ENCODE measurements at regions not wholly inside any gene's neighbourhood (a gene's known extent, or its start where the extent isn't known, plus 50 kb on each side); places are given as distances from the start of the nearest gene placed in this dataset.

- no peak for TF ChIP-seq Cebpa-rat (IDR thresholded peaks at IDR 0.05)
- Histone ChIP-seq H3K36me3 (no peaks in the 10 kb centered on the region), H3K4me2 (no peak overlapping the region), H4K20me1 (no peaks in the 10 kb centered on the region), H3K4me3 (no peak overlapping the region), H3K27ac (no peak overlapping the region), H3K27me3 (no peaks in the 10 kb centered on the region), H3K9me3 (no peaks in the 10 kb centered on the region), H3K4me1 (no peaks in the 10 kb centered on the region), H3K9ac (no peak overlapping the region)
Measured at GRCh38 chr4:137967480-137968190, 274.5 kb downstream of the SLC7A11 start.

- Histone ChIP-seq H3K4me2 (no peak overlapping the region), H3K36me3 (no peaks in the 10 kb centered on the region), H3K27ac (no peak overlapping the region), H3K27me3 (no peaks in the 10 kb centered on the region), H3K9ac (no peak overlapping the region), H3K4me1 (no peaks in the 10 kb centered on the region), H4K20me1 (no peaks in the 10 kb centered on the region), H3K9me3 (no peaks in the 10 kb centered on the region), H3K4me3 (no peak overlapping the region)
- no peak for TF ChIP-seq Cebpa-rat (IDR thresholded peaks at IDR 0.05)
Measured at GRCh38 chr4:137966504-137966903, 275.6 kb downstream of the SLC7A11 start.

GRCh38 chr4:137961051-137961438, 281.1 kb downstream of the SLC7A11 start:
- no peaks in the 10 kb centered on the region for H3K27me3 ChIP-seq
- H3K9me3 ChIP-seq = no peaks in the 10 kb centered on the region
- no peaks in the 10 kb centered on the region for H4K20me1 ChIP-seq
- no peak overlapping the region for H3K9ac ChIP-seq
- no peaks in the 10 kb centered on the region for H3K4me1 ChIP-seq
- no peaks in the 10 kb centered on the region for H3K36me3 ChIP-seq
- TF ChIP-seq Cebpa-rat (IDR thresholded peaks at IDR 0.05) = no peak
- H3K4me2 ChIP-seq = no peak overlapping the region
- H3K4me3 ChIP-seq = no peak overlapping the region
- no peak overlapping the region for H3K27ac ChIP-seq

- TF ChIP-seq Cebpa-rat (IDR thresholded peaks at IDR 0.05) = no peak
- Histone ChIP-seq H3K27ac (no peak overlapping the region), H3K27me3 (no peaks in the 10 kb centered on the region), H3K9me3 (no peaks in the 10 kb centered on the region), H3K36me3 (no peaks in the 10 kb centered on the region), H3K4me1 (no peaks in the 10 kb centered on the region), H3K4me3 (no peak overlapping the region), H4K20me1 (no peaks in the 10 kb centered on the region), H3K4me2 (no peak overlapping the region), H3K9ac (no peak overlapping the region)
Measured at GRCh38 chr4:137960371-137961050, 281.6 kb downstream of the SLC7A11 start.

GRCh38 chr4:137957806-137958205, 284.3 kb downstream of the SLC7A11 start:
- H3K36me3 ChIP-seq = no peaks in the 10 kb centered on the region
- H3K9me3 ChIP-seq = no peaks in the 10 kb centered on the region
- no peaks in the 10 kb centered on the region for H4K20me1 ChIP-seq
- H3K9ac ChIP-seq = no peak overlapping the region
- no peaks in the 10 kb centered on the region for H3K4me1 ChIP-seq
- H3K27ac ChIP-seq = no peak overlapping the region
- H3K4me2 ChIP-seq = no peak overlapping the region
- H3K4me3 ChIP-seq = no peak overlapping the region
- TF ChIP-seq Cebpa-rat (IDR thresholded peaks at IDR 0.05) = no peak
- no peaks in the 10 kb centered on the region for H3K27me3 ChIP-seq

GRCh38 chr4:137956256-137956655, 285.9 kb downstream of the SLC7A11 start:
- H3K27ac ChIP-seq = no peak overlapping the region
- no peaks in the 10 kb centered on the region for H3K4me1 ChIP-seq
- H3K9ac ChIP-seq = no peak overlapping the region
- H3K36me3 ChIP-seq = no peaks in the 10 kb centered on the region
- no peaks in the 10 kb centered on the region for H3K9me3 ChIP-seq
- no peak overlapping the region for H3K4me2 ChIP-seq
- TF ChIP-seq Cebpa-rat (IDR thresholded peaks at IDR 0.05) = no peak
- H3K4me3 ChIP-seq = no peak overlapping the region
- no peaks in the 10 kb centered on the region for H3K27me3 ChIP-seq
- no peaks in the 10 kb centered on the region for H4K20me1 ChIP-seq

- Histone ChIP-seq H3K27me3 (no peaks in the 10 kb centered on the region), H3K36me3 (no peaks in the 10 kb centered on the region), H3K4me1 (no peaks in the 10 kb centered on the region), H3K9me3 (no peaks in the 10 kb centered on the region), H3K4me2 (no peak overlapping the region), H4K20me1 (no peaks in the 10 kb centered on the region), H3K4me3 (no peak overlapping the region), H3K9ac (no peak overlapping the region), H3K27ac (no peak overlapping the region)
- TF ChIP-seq Cebpa-rat (IDR thresholded peaks at IDR 0.05) = no peak
Measured at GRCh38 chr4:137955595-137955994, 286.6 kb downstream of the SLC7A11 start.

- no peaks in the 10 kb centered on the region for H3K9me3 ChIP-seq
- no peak overlapping the region for H3K9ac ChIP-seq
- no peak overlapping the region for H3K4me3 ChIP-seq
- H3K4me2 ChIP-seq = no peak overlapping the region
- H3K4me1 ChIP-seq = no peaks in the 10 kb centered on the region
- H3K27me3 ChIP-seq = no peaks in the 10 kb centered on the region
- H3K27ac ChIP-seq = no peak overlapping the region
- no peaks in the 10 kb centered on the region for H3K36me3 ChIP-seq
- no peaks in the 10 kb centered on the region for H4K20me1 ChIP-seq
- no peak for TF ChIP-seq Cebpa-rat (IDR thresholded peaks at IDR 0.05)
Measured at GRCh38 chr4:137952116-137952515, 290.0 kb downstream of the SLC7A11 start.

GRCh38 chr4:137950286-137950685, 291.9 kb downstream of the SLC7A11 start:
- Histone ChIP-seq H3K9ac (no peak overlapping the region), H3K27ac (no peak overlapping the region), H3K4me1 (no peaks in the 10 kb centered on the region), H3K9me3 (no peaks in the 10 kb centered on the region), H3K4me3 (no peak overlapping the region), H3K27me3 (no peaks in the 10 kb centered on the region), H3K36me3 (no peaks in the 10 kb centered on the region), H3K4me2 (no peak overlapping the region), H4K20me1 (no peaks in the 10 kb centered on the region)
- no peak for TF ChIP-seq Cebpa-rat (IDR thresholded peaks at IDR 0.05)

GRCh38 chr4:137949746-137950145, 292.4 kb downstream of the SLC7A11 start:
- Histone ChIP-seq H3K4me1 (no peaks in the 10 kb centered on the region), H3K27ac (no peak overlapping the region), H3K4me3 (no peak overlapping the region), H3K27me3 (no peaks in the 10 kb centered on the region), H3K9ac (no peak overlapping the region), H3K9me3 (no peaks in the 10 kb centered on the region), H3K4me2 (no peak overlapping the region), H3K36me3 (no peaks in the 10 kb centered on the region), H4K20me1 (no peaks in the 10 kb centered on the region)
- TF ChIP-seq Cebpa-rat (IDR thresholded peaks at IDR 0.05) = no peak
